Neural cell (in vitro differentiated cells): ENCODE measurements at regions not wholly inside any gene's neighbourhood (a gene's known extent, or its start where the extent isn't known, plus 50 kb on each side); places are given as distances from the start of the nearest gene placed in this dataset.

Experiments
- H2AFZ ChIP-seq: fragments of 200-600, 300-800 bp; sonication (generic), shearing (Covaris generic); 2 replicates; pipeline ENCODE4 v1.6.0; 2014; ENCODE audit warnings: low read depth, mild to moderate bottlenecking, antibody characterized with exemption, low read length, moderate library complexity
- H3F3A ChIP-seq: fragments of 200-600 bp; shearing (Covaris generic); 2 replicates; pipeline ENCODE4 v1.6.1; 2016; ENCODE audit warnings: mild to moderate bottlenecking, moderate library complexity, mixed read lengths, antibody characterized with exemption, low read length; ENCODE audit not compliant: insufficient read depth, poor library complexity, severe bottlenecking
- H3K27ac ChIP-seq: fragments of 200-600, 300-800 bp; sonication (generic), shearing (Covaris generic); 2 replicates; pipeline ENCODE4 v1.5.1; 2014; ENCODE audit warnings: mild to moderate bottlenecking, low read length, moderate library complexity
- H3K27me3 ChIP-seq: fragments of 300-800, 200-600 bp; sonication (generic), shearing (Covaris generic); 2 replicates; pipeline ENCODE4 v1.6.0; 2014; ENCODE audit warnings: mild to moderate bottlenecking, low read depth, low read length, moderate library complexity; ENCODE audit not compliant: insufficient read depth
- H3K36me3 ChIP-seq: fragments of 300-800, 200-600 bp; sonication (generic), shearing (Covaris generic); 2 replicates; pipeline ENCODE4 v1.5.1; 2014; ENCODE audit warnings: mild to moderate bottlenecking, antibody characterized with exemption, low read length, moderate library complexity; ENCODE audit not compliant: insufficient read depth
- H3K4me2 ChIP-seq: fragments of 300-800, 200-600 bp; sonication (generic), shearing (Covaris generic); 2 replicates; pipeline ENCODE4 v1.6.0; 2014; ENCODE audit warnings: mild to moderate bottlenecking, low read length
- H3K4me3 ChIP-seq: fragments of 300-800, 200-600 bp; sonication (generic), shearing (Covaris generic); 2 replicates; pipeline ENCODE4 v1.5.1; 2014; ENCODE audit warnings: mild to moderate bottlenecking, low read length, moderate library complexity
- H3K79me2 ChIP-seq: fragments of 200-600 bp; shearing (Covaris generic); replicated peaks from 2 replicates; pipeline ENCODE4 v1.6.0; 2014; ENCODE audit warnings: mild to moderate bottlenecking, low read length, moderate library complexity; ENCODE audit not compliant: insufficient read depth
- H3K9ac ChIP-seq: fragments of 300-800, 200-600 bp; sonication (generic), shearing (Covaris generic); 2 replicates; pipeline ENCODE4 v1.6.1; 2016; ENCODE audit warnings: mild to moderate bottlenecking, low read length, mixed read lengths
- H3K9me2 ChIP-seq: fragments of 200-600 bp; shearing (Covaris generic); 2 replicates; pipeline ENCODE4 v1.6.1; 2016; ENCODE audit warnings: mild to moderate bottlenecking, low read length, mixed read lengths; ENCODE audit not compliant: insufficient read depth
- H3K9me3 ChIP-seq: fragments of 200-600, 300-800 bp; sonication (generic), shearing (Covaris generic); 2 replicates; pipeline ENCODE4 v1.6.1; 2016; ENCODE audit warnings: mild to moderate bottlenecking, mixed run types, low read length, moderate library complexity, mixed read lengths
- H4K20me1 ChIP-seq: fragments of 200-600 bp; shearing (Covaris generic); 2 replicates; pipeline ENCODE4 v1.6.1; 2016; ENCODE audit warnings: mild to moderate bottlenecking, mixed run types; ENCODE audit not compliant: insufficient read depth
- EP300 ChIP-seq: fragments of 450-650 bp; conservative IDR thresholded peaks from 2 replicates; pipeline ENCODE4 v1.6.1; 2014; ENCODE audit warnings: antibody characterized with exemption, mild to moderate bottlenecking, moderate library complexity; ENCODE audit not compliant: poor library complexity, severe bottlenecking
- EZH2 ChIP-seq: fragments of 200-600, 300-800 bp; shearing (Covaris generic), sonication (generic); IDR thresholded peaks from 2 replicates; pipeline ENCODE4 v1.6.1; 2014; ENCODE audit warnings: antibody characterized with exemption, low read length, borderline replicate concordance, mild to moderate bottlenecking; ENCODE audit not compliant: insufficient read depth, poor library complexity, severe bottlenecking
- MXI1 ChIP-seq: fragments of 450-650 bp; conservative IDR thresholded peaks from 2 replicates; pipeline ENCODE4 v1.6.1; 2014; ENCODE audit warnings: antibody characterized with exemption, mild to moderate bottlenecking; ENCODE audit not compliant: poor library complexity, severe bottlenecking
- POLR2AphosphoS5 ChIP-seq: IDR thresholded peaks from 2 replicates; pipeline ENCODE4 v1.6.1; 2012
- RAD21 ChIP-seq: fragments of 450-650 bp; conservative IDR thresholded peaks from 2 replicates; pipeline ENCODE4 v1.6.1; 2014; ENCODE audit warnings: antibody characterized with exemption, mild to moderate bottlenecking, moderate library complexity
- SMC3 ChIP-seq: fragments of 450-650 bp; conservative IDR thresholded peaks from 2 replicates; pipeline ENCODE4 v1.6.1; 2014; ENCODE audit warnings: antibody characterized with exemption, mild to moderate bottlenecking, moderate library complexity; ENCODE audit not compliant: poor library complexity
- TAF1 ChIP-seq: IDR thresholded peaks from 2 replicates; pipeline ENCODE4 v1.6.1; 2012; ENCODE audit warnings: low read depth
- TF ChIP-seq, protein P1 (sequence below): fragments of 450-650 bp; IDR thresholded peaks from 2 replicates; pipeline ENCODE4 v1.5.1; 2014; ENCODE audit warnings: antibody characterized with exemption, mild to moderate bottlenecking, moderate library complexity; ENCODE audit not compliant: poor library complexity, severe bottlenecking
- TF ChIP-seq, protein P2 (sequence below): IDR thresholded peaks from 2 replicates; pipeline ENCODE4 v1.6.1; 2012; ENCODE audit warnings: borderline replicate concordance

DNA sequence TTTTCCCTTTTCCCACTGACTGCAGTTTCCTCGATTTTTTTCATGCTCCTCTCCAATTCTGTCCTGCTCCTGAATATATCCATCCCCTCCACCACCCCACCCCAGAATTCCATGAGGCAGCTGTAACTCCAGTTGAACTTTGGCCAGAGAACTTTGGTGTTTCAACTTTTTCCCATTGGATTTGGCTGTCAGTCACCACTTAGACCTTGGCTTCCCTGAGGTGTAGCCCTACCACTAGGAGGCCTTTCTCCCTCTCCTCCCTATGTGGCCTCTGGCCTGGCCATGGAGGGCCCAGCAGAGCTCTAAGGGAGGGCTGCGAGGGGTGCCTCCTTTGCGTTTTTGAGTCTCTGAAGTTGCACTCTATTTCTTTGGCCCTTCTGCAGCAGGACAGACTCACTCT lies 261.3 kb downstream of the PIK3R1 start:
- Histone ChIP-seq H3K9me3 (no peaks in the 10 kb centered on the region), H3K27me3 (no peaks in the 10 kb centered on the region), H2AFZ (no peak overlapping the region), H3K9ac (no peak overlapping the region), H3K27ac (no peak overlapping the region), H3F3A (no peaks in the 10 kb centered on the region), H4K20me1 (no peaks in the 10 kb centered on the region), H3K79me2 (no peaks in the 10 kb centered on the region), H3K4me2 (no peak overlapping the region), H3K4me3 (no peak overlapping the region), H3K36me3 (no peaks in the 10 kb centered on the region), H3K9me2 (no peaks in the 10 kb centered on the region)
- TF ChIP-seq SMC3 (no peak), EZH2 (no peak), POLR2AphosphoS5 (no peak), MXI1 (no peak), TAF1 (no peak), EP300 (no peak), RAD21 (no peak)
- TF ChIP-seq, protein P1, sequence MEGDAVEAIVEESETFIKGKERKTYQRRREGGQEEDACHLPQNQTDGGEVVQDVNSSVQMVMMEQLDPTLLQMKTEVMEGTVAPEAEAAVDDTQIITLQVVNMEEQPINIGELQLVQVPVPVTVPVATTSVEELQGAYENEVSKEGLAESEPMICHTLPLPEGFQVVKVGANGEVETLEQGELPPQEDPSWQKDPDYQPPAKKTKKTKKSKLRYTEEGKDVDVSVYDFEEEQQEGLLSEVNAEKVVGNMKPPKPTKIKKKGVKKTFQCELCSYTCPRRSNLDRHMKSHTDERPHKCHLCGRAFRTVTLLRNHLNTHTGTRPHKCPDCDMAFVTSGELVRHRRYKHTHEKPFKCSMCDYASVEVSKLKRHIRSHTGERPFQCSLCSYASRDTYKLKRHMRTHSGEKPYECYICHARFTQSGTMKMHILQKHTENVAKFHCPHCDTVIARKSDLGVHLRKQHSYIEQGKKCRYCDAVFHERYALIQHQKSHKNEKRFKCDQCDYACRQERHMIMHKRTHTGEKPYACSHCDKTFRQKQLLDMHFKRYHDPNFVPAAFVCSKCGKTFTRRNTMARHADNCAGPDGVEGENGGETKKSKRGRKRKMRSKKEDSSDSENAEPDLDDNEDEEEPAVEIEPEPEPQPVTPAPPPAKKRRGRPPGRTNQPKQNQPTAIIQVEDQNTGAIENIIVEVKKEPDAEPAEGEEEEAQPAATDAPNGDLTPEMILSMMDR = no peak
- TF ChIP-seq, protein P2, sequence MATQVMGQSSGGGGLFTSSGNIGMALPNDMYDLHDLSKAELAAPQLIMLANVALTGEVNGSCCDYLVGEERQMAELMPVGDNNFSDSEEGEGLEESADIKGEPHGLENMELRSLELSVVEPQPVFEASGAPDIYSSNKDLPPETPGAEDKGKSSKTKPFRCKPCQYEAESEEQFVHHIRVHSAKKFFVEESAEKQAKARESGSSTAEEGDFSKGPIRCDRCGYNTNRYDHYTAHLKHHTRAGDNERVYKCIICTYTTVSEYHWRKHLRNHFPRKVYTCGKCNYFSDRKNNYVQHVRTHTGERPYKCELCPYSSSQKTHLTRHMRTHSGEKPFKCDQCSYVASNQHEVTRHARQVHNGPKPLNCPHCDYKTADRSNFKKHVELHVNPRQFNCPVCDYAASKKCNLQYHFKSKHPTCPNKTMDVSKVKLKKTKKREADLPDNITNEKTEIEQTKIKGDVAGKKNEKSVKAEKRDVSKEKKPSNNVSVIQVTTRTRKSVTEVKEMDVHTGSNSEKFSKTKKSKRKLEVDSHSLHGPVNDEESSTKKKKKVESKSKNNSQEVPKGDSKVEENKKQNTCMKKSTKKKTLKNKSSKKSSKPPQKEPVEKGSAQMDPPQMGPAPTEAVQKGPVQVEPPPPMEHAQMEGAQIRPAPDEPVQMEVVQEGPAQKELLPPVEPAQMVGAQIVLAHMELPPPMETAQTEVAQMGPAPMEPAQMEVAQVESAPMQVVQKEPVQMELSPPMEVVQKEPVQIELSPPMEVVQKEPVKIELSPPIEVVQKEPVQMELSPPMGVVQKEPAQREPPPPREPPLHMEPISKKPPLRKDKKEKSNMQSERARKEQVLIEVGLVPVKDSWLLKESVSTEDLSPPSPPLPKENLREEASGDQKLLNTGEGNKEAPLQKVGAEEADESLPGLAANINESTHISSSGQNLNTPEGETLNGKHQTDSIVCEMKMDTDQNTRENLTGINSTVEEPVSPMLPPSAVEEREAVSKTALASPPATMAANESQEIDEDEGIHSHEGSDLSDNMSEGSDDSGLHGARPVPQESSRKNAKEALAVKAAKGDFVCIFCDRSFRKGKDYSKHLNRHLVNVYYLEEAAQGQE = no peak

DNA sequence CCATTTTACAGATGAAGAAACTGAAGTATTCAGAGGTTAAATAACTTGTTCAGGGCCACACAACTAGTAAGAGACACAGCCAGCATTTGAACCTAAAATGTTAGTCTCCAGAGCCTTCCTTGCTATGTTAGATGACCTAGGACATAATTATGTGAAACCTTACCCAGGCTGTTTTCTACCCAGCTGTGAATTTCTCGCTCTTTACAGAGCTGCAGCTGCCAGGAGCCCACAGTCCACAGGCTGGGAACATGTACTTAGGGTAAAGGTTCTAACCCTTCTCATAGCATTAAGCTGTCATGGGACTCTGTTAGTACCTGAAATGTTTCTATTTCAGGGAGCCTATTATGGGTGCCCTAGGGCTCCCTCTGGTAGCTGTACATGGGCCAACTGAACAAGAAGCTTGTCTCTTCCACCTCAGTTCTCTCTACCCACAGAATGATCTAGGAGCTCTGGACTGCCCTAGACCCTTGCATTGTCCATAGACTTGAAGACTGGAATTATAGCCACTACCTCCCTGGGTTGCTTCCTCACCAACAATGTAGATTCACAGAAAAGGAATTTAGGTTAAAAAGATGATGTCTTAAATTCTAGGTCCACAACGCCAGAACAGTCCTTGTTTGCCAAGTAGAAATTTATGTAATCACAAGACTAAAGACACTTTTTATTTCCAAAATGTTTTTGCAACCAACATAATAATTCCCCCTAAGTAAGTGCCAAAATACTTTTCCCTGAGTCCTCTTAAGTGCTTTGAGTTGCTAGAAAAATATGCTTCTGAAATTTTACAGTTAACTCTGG lies 262.9 kb downstream of the PIK3R1 start:
- H3K27ac ChIP-seq = no peak overlapping the region
- H3K4me2 ChIP-seq = no peak overlapping the region
- no peak for TF ChIP-seq MXI1
- TF ChIP-seq, protein P2 = no peak
- no peak for TF ChIP-seq TAF1
- no peak for TF ChIP-seq EP300
- no peak for TF ChIP-seq EZH2
- TF ChIP-seq SMC3 = no peak
- no peak for TF ChIP-seq POLR2AphosphoS5
- TF ChIP-seq RAD21 = no peak

More for the DNA sequence above, 262.9 kb downstream of the PIK3R1 start:
- Histone ChIP-seq H3K9me2 (no peaks in the 10 kb centered on the region), H3K79me2 (no peaks in the 10 kb centered on the region), H3K4me3 (no peak overlapping the region), H2AFZ (no peak overlapping the region), H3K36me3 (no peaks in the 10 kb centered on the region), H3F3A (no peaks in the 10 kb centered on the region), H3K9ac (no peak overlapping the region), H3K27me3 (no peaks in the 10 kb centered on the region), H3K9me3 (no peaks in the 10 kb centered on the region), H4K20me1 (no peaks in the 10 kb centered on the region)
